ENCODE measurements at regions not wholly inside any gene's neighbourhood (a gene's known extent, or its start where the extent isn't known, plus 50 kb on each side); places are given as distances from the start of the nearest gene placed in this dataset.

GRCh38 chr2:161570424-161571050 lies 53.7 kb upstream of the SLC4A10 start:
- no peak for TF ChIP-seq CTCF (IDR thresholded peaks at IDR 0.05 in 4 of 5, conservative IDR thresholded peaks at IDR 0.05 in 1 of 5)
- no peak for TF ChIP-seq POLR2A (IDR thresholded peaks at IDR 0.05)

All from gastrocnemius medialis (tissue), 4 donors.